ENCODE measurements at regions not wholly inside any gene's neighbourhood (a gene's known extent, or its start where the extent isn't known, plus 50 kb on each side); places are given as distances from the start of the nearest gene placed in this dataset.

DNA sequence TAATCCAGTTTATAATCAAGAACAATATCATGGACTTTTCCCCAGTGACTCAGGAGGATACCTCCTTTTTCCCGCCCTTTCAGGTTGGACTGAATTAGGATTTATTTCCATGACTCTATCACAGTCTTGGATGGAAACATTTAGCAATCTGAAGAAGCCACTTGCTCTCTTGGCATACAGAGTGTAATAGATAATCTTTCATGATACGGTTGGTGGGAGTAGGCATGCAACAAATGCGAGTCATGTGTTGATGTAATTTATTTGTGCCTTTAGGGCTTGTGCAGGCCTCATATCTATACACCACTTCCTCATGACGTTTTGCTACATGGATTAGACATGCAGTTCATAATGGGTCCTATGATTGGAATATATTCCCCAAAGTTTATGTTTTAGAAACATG is 54.2 kb upstream of the MCTP2 start:
- no peak overlapping the region for H3K4me3 ChIP-seq (ENCODE audit: low read length)
- TF ChIP-seq ZNF274 (IDR thresholded peaks at IDR 0.05; ENCODE audit: low read depth, low read length), result no peak

DNA sequence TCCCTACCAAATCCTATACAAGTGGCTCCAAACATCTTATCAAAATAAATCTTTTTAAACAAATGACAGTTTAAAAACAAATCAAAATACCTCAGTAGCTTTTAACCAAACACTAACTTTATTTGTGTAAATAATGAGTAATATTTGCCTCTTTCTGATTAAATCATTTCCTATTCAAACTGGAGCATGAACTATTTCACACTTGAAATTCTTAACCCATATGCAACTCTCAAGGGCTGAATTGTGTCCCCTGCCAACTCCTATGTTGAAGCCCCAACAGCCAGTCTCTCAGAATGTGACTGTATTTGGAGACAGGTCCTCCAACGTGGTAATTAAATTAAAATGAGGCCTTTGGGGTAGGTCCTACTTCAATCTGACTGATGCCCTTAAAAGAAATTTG is 55.9 kb upstream of the MCTP2 start:
- no peak for TF ChIP-seq ZNF274 (IDR thresholded peaks at IDR 0.05; ENCODE audit: low read depth, low read length)
- no peak overlapping the region for H3K4me3 ChIP-seq (ENCODE audit: low read length)

DNA sequence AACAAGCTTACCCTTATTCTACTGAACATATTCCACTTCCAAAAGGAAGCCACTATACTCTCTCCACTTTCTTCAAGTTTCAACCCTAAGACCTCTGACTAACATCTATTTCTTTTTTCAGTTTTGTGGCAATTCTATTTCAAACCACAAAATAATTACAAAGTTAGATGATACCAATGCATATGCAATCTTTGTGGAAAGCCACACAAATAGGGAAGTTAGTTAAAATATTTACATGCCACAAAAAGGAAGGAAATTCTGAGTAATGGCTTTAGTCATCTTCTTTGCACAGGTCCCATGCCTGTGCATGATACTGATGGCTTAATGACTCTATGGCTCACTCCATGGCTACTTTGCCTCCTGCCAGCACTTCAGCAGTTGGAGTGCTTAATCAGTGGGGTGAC is 57.0 kb upstream of the MCTP2 start:
- TF ChIP-seq ZNF274 (IDR thresholded peaks at IDR 0.05; ENCODE audit: low read depth, low read length), result no peak
- no peak overlapping the region for H3K4me3 ChIP-seq (ENCODE audit: low read length)

DNA sequence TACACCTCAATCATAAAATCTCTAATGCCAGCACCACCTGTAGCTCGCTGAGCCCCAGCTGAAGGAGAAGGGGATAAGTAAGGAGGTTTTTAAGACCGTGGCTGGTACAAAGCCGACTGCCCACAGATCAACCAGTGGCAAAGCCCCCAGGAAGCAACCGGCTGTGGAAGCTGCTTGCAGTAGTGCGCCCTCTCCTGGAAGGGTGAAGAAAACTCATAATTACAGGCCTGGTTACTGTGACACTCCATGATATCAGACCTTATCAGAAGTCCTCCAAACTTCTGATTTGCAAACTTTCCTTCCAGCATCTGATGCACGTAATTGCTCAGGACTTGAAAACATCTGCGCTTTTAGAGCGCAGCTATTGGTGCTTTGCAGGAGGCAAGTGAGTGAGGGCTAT is 63.1 kb upstream of the MCTP2 start:
- H3K4me3 ChIP-seq (ENCODE audit: low read length), result no peak overlapping the region
- TF ChIP-seq ZNF274 (IDR thresholded peaks at IDR 0.05; ENCODE audit: low read depth, low read length), result no peak

DNA sequence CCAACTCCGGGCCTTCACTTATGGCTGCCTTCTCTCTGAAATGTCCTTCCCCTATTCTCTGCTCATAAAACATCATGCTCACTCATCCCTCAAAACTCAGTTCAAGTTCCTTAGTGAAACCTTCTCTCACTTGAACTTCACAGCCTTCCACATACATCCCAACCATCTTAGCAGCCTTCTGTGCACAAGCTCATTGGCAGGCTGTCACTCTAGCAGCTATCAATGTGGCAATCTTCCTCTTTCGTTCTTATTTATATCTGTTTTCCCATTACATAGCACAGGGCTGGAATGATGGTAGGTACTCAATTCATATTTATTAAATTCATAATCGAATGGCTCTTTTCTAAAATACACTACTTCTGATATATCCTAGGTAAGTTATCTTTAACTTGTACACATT is 66.4 kb upstream of the MCTP2 start:
- no peak overlapping the region for H3K4me3 ChIP-seq (ENCODE audit: low read length)
- TF ChIP-seq ZNF274 (IDR thresholded peaks at IDR 0.05; ENCODE audit: low read depth, low read length), result no peak

DNA sequence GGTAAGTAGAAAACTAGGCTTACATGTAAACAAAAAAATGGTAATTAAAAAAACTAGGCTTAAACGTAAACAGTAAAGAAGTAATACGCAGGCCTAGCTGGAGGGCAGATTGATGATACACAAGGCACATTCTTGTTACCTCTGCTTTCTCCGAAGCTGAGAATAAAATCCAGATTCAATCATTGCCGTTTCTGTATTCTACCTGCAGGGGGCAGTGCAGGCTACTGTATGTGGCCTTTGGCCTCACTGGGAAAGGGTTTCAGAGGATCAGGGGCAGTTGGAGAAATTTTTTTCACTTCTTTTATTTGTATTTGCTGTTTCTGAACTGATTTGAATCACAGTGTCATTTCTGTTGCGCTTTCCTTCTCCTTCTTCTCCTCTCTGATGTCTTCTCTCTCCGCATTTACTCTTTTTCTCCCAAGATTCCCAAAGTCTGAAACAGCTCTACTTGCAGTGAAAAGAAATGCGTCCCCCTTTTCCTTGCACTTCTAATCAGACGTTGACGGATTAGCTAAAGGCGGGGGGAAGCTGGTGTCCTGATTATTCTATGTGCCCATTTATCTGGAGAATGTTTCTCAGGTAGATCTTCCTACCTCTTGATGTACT is 67.1 kb upstream of the MCTP2 start:
- TF ChIP-seq ZNF274 (IDR thresholded peaks at IDR 0.05; ENCODE audit: low read depth, low read length), result no peak
- H3K4me3 ChIP-seq (ENCODE audit: low read length), result no peak overlapping the region

DNA sequence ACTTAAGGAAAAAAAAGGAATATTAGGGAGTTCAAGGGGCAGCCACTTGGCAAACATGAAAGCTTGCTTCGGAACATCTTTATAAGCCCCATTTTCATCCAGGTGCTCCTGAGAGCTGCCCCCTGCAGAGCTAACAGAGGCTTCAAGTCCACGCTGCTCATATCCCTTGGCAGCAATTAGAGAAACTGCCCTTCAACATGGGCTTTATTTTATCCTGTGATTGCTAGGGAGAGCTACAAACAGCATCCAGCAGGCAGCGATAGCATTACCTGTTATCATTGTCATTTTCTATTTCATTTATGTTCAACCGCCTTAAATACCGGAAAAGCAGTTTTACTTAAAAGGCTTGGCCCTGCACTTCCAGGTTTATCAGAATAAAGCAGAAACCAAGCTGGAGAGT is 68.4 kb upstream of the MCTP2 start:
- no peak for TF ChIP-seq ZNF274 (IDR thresholded peaks at IDR 0.05; ENCODE audit: low read depth, low read length)
- no peak overlapping the region for H3K4me3 ChIP-seq (ENCODE audit: low read length)

DNA sequence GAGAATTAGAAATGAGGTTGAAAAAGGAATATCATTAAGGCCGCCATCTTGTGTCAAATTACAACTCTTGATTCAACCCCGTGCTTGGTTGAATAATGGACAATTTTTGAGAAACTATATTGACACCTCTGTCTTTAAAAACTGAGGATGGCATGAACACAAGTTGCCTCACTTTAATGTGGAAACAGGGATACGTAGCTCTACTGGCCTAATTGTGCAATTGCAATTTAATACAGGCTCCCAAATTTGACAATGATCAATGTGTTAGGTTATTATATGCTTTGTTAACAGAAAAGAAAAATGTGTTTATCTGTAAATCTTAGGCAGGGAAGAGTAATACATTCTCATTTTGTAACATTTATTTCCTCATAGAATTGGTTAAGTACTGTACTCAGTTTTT is 77.1 kb upstream of the MCTP2 start:
- TF ChIP-seq ZNF274 (IDR thresholded peaks at IDR 0.05; ENCODE audit: low read depth, low read length), result no peak
- H3K4me3 ChIP-seq (ENCODE audit: low read length), result no peak overlapping the region

DNA sequence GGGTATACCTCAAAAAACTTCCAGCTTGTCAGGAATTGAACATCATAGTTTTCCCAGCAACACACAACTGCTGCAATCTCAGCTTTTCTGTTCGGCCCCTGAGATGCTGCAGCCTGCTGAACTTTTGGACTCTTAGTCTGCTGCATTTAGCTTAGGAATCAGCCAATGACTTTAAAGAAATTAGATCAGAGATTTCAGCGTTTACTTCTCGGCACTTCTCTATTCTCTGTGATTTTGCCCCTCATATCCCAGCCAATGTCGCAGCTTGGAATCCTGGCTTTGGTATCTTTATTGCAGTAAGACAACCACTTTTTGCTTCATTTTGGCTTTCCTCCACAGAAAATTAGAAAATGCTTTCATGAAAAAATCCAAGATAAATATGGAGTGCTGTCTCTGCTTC is 86.3 kb upstream of the MCTP2 start:
- no peak for TF ChIP-seq ZNF274 (IDR thresholded peaks at IDR 0.05; ENCODE audit: low read depth, low read length)
- H3K4me3 ChIP-seq (ENCODE audit: low read length), result no peak overlapping the region

DNA sequence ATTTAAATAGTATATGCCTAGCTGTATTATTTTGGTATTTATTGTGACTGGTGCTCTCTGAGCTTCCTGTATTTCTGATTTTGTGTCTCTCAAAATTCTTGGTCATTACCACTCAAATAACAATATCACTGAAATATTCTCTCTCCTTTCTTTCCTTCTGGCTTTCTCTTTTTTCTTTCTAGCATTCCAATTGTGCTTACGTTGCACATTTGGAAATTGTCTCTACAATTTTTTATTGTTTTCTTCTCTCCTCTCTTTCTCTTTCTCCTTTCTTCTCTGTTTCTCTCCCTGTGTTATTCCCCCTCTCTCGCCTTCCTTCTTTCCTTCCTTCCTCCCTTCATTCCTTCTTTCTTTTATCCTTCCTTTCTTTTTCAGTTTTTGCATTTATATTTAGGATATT is 89.6 kb upstream of the MCTP2 start:
- no peak overlapping the region for H3K4me3 ChIP-seq (ENCODE audit: low read length)
- no peak for TF ChIP-seq ZNF274 (IDR thresholded peaks at IDR 0.05; ENCODE audit: low read depth, low read length)

DNA sequence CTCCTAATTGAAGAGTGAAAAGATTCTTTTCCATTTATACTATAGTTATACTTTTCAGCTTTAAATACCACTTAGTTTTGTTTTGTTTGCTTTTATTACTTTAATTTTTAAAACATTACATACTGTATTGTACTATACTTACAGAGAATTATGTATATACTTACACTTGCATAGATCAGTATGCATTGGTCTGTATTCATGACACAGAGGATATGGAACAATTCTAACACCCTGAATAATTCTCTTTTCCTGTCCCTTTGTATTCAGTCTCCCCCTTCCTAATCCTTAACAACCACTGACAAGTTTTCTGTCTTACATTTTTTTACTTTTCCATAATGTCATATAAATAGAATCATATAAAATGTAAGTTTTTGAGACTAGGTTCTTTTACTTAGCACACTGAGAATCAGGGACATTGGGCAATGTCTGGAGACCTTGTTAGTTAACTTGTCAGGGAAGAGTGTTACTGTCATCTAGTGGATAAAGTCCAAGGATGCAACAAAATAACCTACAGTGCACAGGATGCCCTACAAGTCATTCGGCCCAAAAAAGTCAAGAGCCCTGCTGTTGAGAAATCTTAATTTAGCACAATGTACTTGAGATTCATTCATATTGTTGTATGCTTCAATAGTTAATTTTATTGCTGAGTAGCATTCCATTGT is 95.7 kb upstream of the MCTP2 start:
- H3K4me3 ChIP-seq (ENCODE audit: low read length), result no peak overlapping the region
- TF ChIP-seq ZNF274 (IDR thresholded peaks at IDR 0.05; ENCODE audit: low read depth, low read length), result no peak

DNA sequence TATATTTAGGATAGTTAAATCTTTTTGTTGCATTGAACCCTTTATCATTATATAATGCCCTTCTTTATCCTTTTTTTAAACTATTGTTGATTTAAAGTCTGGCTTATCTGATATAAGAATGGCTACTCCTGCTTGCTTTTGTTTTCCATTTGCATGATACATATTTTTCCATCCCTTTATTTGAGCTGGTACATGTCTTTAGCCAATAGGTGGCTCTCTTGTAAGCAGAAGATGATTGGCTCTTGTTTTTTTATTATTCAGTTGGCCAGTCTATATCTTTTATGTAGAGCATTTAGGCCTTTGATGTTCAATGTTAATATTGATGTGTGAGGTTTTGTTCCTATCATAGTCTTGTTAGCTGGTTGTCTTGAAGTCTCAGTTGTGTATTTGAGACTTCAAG is 99.5 kb upstream of the MCTP2 start:
- no peak overlapping the region for H3K4me3 ChIP-seq (ENCODE audit: low read length)
- TF ChIP-seq ZNF274 (IDR thresholded peaks at IDR 0.05; ENCODE audit: low read depth, low read length), result no peak

DNA sequence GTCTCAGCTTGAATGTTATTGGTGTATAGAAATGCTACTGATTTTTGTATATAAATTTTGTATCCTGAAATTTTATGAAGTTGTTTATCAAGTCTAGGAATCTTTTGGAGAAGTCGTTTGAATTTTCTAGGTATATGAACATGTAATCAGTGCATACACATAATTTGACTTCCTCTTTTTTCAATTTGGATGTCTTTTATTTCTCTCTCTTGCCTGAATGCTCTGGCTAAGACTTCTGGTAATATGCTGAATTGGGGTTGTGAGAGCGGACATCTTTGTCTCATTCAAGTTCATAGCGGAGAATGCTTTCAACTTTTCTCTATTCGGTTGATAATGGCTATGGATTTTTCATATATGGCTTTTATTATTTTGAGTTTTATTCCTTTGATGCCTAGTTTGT is 100.9 kb upstream of the MCTP2 start:
- TF ChIP-seq ZNF274 (IDR thresholded peaks at IDR 0.05; ENCODE audit: low read depth, low read length), result no peak
- no peak overlapping the region for H3K4me3 ChIP-seq (ENCODE audit: low read length)

DNA sequence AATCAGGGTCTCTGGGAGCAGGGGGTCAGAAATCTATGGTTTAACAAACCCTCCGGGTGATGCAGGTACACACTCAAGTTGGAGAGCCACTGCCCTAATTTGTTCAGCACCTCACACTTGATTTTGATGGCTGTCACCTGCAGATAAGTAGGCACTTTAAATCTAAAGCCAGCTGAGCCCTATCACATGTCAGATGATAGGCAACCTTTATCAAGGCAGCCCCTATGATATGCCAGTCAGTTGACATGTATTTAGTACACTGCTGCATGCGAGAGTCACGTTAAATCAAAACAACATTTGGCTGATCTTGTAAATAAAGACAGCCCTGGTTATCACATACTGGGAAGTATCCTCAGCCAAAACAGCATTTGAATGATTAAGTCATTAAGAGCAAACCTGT is 104.4 kb upstream of the MCTP2 start:
- TF ChIP-seq ZNF274 (IDR thresholded peaks at IDR 0.05; ENCODE audit: low read depth, low read length), result no peak
- H3K4me3 ChIP-seq (ENCODE audit: low read length), result no peak overlapping the region

DNA sequence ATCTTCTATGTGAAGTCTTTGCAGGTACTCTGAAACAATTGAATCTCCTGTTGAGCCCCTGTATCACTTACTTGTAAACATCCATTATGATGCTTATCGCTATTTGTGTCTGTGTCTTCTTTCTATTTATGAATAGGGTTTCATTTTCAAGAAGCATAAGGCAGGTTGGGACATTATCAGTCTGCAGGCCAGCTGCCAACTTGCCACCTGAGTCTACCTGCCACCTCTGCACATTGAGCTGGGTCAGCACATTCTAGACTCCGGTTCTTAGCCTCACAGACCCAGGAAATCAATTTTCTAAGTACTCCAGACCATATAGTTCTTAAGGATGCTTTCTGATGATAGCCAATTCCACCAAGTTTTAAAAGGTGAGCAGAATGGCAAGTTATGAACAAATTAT is 105.7 kb upstream of the MCTP2 start:
- no peak overlapping the region for H3K4me3 ChIP-seq (ENCODE audit: low read length)
- TF ChIP-seq ZNF274 (IDR thresholded peaks at IDR 0.05; ENCODE audit: low read depth, low read length), result no peak

DNA sequence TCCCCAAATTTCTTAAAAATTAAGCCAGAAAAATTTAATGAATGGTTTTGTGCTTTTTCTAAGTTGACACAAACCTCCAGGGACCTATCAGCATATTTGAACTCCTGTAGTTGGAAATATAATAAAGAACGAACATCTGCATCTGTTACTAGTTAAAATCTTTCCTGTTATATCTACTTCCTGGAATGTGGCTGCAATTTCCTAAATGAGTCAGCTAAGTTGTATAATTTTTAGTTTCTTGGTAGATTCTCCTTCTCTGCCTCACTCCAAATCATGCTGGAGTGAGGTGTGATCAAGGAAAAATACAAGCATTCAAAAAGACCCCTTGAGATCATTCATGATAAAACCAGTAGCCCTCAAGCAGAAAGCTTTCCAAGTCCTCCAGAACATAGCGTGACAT is 106.2 kb upstream of the MCTP2 start:
- no peak for TF ChIP-seq ZNF274 (IDR thresholded peaks at IDR 0.05; ENCODE audit: low read depth, low read length)
- H3K4me3 ChIP-seq (ENCODE audit: low read length), result no peak overlapping the region

Data from GM08714 (cell line).